Posterior cingulate gyrus (tissue), 11 donors: ENCODE measurements at regions not wholly inside any gene's neighbourhood (a gene's known extent, or its start where the extent isn't known, plus 50 kb on each side); places are given as distances from the start of the nearest gene placed in this dataset.
A peak's percentile ranks its signal among the peaks of the same experiment; 100 is the strongest.
"Not testable (repeated sequence)": the region's sequence is repeated elsewhere in the genome, so short reads cannot be mapped to it uniquely, and the experiment has no call there.

Experiments used
- DNase-seq, 10 donors: peaks; one replicate each; pipeline versions ENCODE4 v3.0.0 to v3.0.0-alpha.2; 2020 to 2021; ENCODE audit warnings: mixed read lengths in 3 of 10
- intact Hi-C: fragments of 100-400 bp; cut with DNase I; formaldehyde crosslinking; loops from one replicate; pipeline ENCODE4 v1.15.1; 2023

GRCh38 chr2:106293271-106293783 lies 99.2 kb upstream of the UXS1 start:
- DNase-seq = no peak
- intact Hi-C loops = no loop called here

GRCh38 chr2:106292627-106293026 lies 98.5 kb upstream of the UXS1 start:
- intact Hi-C loops = no loop called here
- DNase-seq = no peak

GRCh38 chr2:106288873-106289272 lies 94.8 kb upstream of the UXS1 start:
- no peak for DNase-seq
- intact Hi-C loops = no loop called here

- intact Hi-C loops = no loop called here
- DNase-seq = no peak
These were observed 91.2 kb upstream of the UXS1 start for GRCh38 chr2:106285237-106285829.

GRCh38 chr2:106284691-106285202 lies 90.6 kb upstream of the UXS1 start:
- intact Hi-C loops = no loop called here
- no peak for DNase-seq

- DNase-seq = no peak
- intact Hi-C loops = no loop called here
These were observed 90.2 kb upstream of the UXS1 start for GRCh38 chr2:106284255-106284654.

- intact Hi-C loops = not testable (repeated sequence)
- peak in 1 of 10 donors; percentile 41 for DNase-seq
These were observed 89.4 kb upstream of the UXS1 start for GRCh38 chr2:106283228-106284152.

- DNase-seq = no peak
- intact Hi-C loops = no loop called here
These were observed 88.5 kb upstream of the UXS1 start for GRCh38 chr2:106282462-106283170.

- DNase-seq, intact Hi-C loops: not testable (repeated sequence)
These were observed 87.9 kb upstream of the UXS1 start for GRCh38 chr2:106281907-106282430.

- DNase-seq = no peak
- intact Hi-C loops = no loop called here
These were observed 86.8 kb upstream of the UXS1 start for GRCh38 chr2:106280722-106281446.

- intact Hi-C loops = no loop called here
- no peak for DNase-seq
These were observed 86.1 kb upstream of the UXS1 start for GRCh38 chr2:106280224-106280623.

- intact Hi-C loops = no loop called here
- DNase-seq = peak in 1 of 10 donors; percentile 59
These were observed 84.2 kb upstream of the UXS1 start for GRCh38 chr2:106278112-106278876.

GRCh38 chr2:106277426-106277825 lies 83.3 kb upstream of the UXS1 start:
- no peak for DNase-seq
- intact Hi-C loops = no loop called here

- no peak for DNase-seq
- intact Hi-C loops = no loop called here
These were observed 81.9 kb upstream of the UXS1 start for GRCh38 chr2:106275971-106276370.

- DNase-seq = no peak
- intact Hi-C loops = no loop called here
These were observed 80.6 kb upstream of the UXS1 start for GRCh38 chr2:106274668-106275067.

- intact Hi-C loops = no loop called here
- DNase-seq = no peak
These were observed 78.2 kb upstream of the UXS1 start for GRCh38 chr2:106272216-106272807.

- intact Hi-C loops = no loop called here
- peak in 1 of 10 donors; percentile 59 for DNase-seq
These were observed 76.4 kb upstream of the UXS1 start for GRCh38 chr2:106270471-106270891.

GRCh38 chr2:106269591-106270291 lies 75.6 kb upstream of the UXS1 start:
- DNase-seq = peak in 2 of 10 donors; percentile 69 to 82
- intact Hi-C loops = no loop called here
